Effector memory CD8-positive, alpha-beta T cell (primary cell): ENCODE measurements at regions not wholly inside any gene's neighbourhood (a gene's known extent, or its start where the extent isn't known, plus 50 kb on each side); places are given as distances from the start of the nearest gene placed in this dataset.
A peak's percentile ranks its signal among the peaks of the same experiment; 100 is the strongest.

Experiments
- ATAC-seq: fragments of 150-1000 bp; cut with Tn5 transposase; replicated peaks from 2 replicates; pipeline ENCODE4 v1.10.0; 2021; ENCODE audit warnings: mild to moderate bottlenecking, moderate library complexity
- DNase-seq, 3 experiments: peaks; one replicate each; pipeline ENCODE4 v3.0.0; 2021
- H3K27ac Mint-ChIP-seq, 2 donors: one replicate each; pipeline ENCODE4 v1.8.0; 2022; ENCODE audit warnings: mild to moderate bottlenecking in 2 of 2, mixed read lengths in 2 of 2, moderate library complexity in 2 of 2
- H3K27me3 Mint-ChIP-seq, 2 donors: one replicate each; pipeline ENCODE4 v1.8.0; 2022; ENCODE audit warnings: mixed read lengths in 2 of 2
- H3K36me3 Mint-ChIP-seq: one replicate; pipeline ENCODE4 v1.8.0; 2022; ENCODE audit warnings: mild to moderate bottlenecking, moderate library complexity, mixed read lengths; ENCODE audit not compliant: insufficient read depth
- H3K4me1 Mint-ChIP-seq, 2 donors: one replicate each; pipeline ENCODE4 v1.8.0; 2022; ENCODE audit warnings: low read depth in 2 of 2, mixed read lengths in 2 of 2
- H3K4me3 Mint-ChIP-seq, 2 donors: one replicate each; pipeline ENCODE4 v1.8.0; 2022; ENCODE audit warnings: mild to moderate bottlenecking in 2 of 2, mixed read lengths in 2 of 2, moderate library complexity in 2 of 2
- H3K9me3 Mint-ChIP-seq, 2 donors: one replicate each; pipeline ENCODE4 v1.8.0; 2022; ENCODE audit warnings: mixed read lengths in 2 of 2

DNA sequence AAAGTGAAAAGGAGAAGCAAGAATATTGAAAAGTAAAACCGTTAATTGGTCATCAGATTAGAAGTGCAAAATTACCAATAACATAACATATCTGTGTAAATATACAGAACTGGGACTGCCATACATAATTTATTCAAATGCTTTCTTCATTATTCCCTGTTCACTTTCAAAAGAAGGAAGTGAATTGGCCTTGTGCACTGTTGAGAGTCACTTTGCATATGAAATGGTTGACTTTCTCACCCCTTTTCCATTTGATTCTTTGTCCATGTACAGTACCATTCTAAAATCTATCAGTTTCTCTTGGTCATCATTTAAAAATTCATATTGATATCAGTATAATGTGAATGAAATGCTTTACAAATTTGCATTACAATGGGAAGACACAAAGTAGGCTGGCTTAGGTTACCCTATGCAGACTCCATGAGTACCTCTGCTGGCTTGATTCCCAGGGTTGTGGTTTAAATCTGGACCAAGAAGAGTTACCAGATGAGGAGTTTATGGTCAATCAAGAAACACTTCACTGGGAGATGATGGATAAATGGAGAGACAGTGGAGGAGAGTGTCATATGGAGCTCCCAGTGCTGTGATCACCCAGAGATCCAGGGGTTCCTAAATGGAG is 210.9 kb upstream of the TOPAZ1 start:
- Mint-ChIP-seq H3K36me3 (no peaks in the 10 kb centered on the region), H3K9me3 (no peaks in the 10 kb centered on the region), H3K4me1 (no peaks in the 10 kb centered on the region), H3K4me3 (no peak overlapping the region), H3K27ac (no peak overlapping the region), H3K27me3 (peaks cover 48 to 78% of the 10 kb centered on the region in 2 donors)
- DNase-seq (no peak), ATAC-seq (no peak)

DNA sequence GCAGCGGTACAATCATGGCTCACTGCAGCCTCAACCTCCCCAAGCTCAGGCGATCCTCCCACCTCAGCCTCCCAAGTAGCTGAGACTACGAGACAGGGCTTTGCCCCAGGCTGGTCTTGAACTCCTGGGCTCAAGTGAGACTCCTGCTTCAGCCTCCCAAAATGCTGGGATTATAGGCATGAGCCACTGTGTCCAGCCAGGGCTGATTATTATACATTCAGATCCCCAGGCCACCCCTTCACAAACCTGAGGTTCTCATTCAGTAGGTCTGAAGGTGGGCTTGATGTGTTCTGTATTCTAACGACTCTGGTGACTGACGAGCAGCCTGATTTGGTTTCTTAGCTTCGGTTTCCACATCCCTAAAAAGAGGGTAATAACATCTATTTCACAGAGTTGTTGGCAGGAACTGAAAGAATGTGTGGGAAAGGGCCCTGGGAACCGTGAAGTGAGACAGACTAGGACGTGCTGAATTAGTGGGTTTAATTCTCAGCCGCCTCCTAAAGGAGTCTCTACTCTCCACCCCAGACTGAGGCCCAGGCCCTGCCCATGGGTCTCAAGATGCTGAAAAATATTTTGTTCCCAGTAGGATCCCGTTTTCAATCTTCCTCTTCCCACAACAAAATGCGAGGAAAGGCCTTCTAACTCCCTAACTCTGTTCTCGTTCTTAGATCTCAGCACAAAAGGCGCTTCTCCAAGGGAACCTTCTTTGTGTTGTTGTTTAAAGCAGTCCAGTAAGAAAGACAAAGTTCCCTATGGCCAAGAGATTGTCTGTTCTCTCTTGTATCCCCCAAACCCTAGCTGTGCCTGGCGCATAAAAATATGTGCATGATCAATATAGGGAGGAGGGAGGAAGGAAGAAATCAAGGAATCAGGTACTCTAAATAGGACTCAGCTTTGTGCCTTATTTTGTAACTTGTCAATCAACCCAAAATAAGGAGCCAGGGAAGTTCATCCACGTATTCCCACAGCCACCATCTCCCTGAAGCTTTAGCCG is 210.0 kb upstream of the TOPAZ1 start:
- Mint-ChIP-seq H3K27ac (no peak overlapping the region), H3K4me1 (no peaks in the 10 kb centered on the region), H3K36me3 (no peaks in the 10 kb centered on the region), H3K4me3 (no peak overlapping the region), H3K9me3 (no peaks in the 10 kb centered on the region), H3K27me3 (peaks cover 48 to 69% of the 10 kb centered on the region in 2 donors)
- DNase-seq (no peak), ATAC-seq (no peak)

DNA sequence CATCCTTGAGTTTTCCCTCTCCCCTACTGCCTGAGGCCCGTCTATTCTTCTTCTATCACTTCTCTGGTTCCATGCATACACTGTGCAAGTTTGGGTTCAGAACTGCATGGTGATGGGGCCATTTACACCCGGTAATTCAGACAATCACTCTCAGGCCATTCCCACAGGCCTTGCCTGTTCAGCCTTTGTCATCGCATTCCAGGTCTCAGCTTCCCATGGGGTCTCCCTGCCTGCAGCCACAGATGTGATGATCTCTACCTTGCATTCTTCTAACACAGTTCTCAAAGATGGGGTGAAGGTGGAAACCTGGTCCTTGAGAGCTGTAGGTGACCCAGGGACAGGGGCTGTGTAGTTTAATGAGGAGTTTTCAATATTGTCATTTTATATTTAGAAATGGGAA is 209.2 kb upstream of the TOPAZ1 start:
- no peak for ATAC-seq
- Mint-ChIP-seq H3K4me3 (no peak overlapping the region), H3K27me3 (peaks cover 44 to 69% of the 10 kb centered on the region in 2 donors), H3K36me3 (no peaks in the 10 kb centered on the region), H3K9me3 (no peaks in the 10 kb centered on the region), H3K27ac (no peak overlapping the region), H3K4me1 (no peaks in the 10 kb centered on the region)
- DNase-seq: no peak

DNA sequence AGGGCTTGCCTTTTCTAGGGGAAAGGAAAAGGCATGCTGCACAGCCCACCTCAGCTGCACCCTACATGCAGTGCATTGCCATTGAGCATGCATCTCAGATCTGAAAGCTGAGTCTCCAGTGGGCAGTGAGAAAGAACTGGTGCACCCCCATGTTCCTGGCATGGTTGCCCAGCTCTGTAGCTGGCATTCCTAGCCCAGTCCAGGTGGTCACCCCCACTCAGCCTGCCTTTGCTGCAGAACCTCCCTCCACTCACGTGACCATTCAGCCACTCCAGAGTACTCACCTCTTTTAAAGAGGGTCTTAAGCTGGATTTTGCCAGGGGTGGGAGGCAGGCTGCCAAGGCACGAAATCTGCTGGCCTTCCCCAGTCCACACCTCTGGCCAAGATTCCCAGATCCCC is 208.6 kb upstream of the TOPAZ1 start:
- no peak for ATAC-seq
- no peaks in the 10 kb centered on the region for H3K36me3 Mint-ChIP-seq

DNA sequence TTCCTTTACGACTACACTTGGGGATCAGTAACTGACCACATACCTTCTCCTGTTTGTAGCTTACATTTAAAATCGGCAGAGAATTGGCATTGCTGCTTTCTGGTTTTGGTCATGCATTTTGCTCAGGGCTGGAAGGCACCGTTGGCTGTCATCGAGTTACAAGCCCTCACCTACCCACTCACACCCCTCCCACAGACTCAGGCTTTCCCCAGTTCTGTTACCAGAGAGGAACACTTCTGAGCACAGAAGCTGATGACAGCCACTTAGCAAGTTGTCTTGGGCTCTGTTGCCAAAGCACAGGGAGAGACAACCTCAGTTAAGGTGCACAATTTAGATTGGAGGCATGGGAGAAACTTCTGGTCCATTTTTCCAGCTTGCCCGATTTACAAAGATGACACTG is 204.8 kb upstream of the TOPAZ1 start:
- ATAC-seq: no peak
- no peak overlapping the region for H3K27ac Mint-ChIP-seq
- H3K9me3 Mint-ChIP-seq: no peaks in the 10 kb centered on the region
- no peaks in the 10 kb centered on the region for H3K4me1 Mint-ChIP-seq
- no peak overlapping the region for H3K4me3 Mint-ChIP-seq
- no peaks in the 10 kb centered on the region for H3K36me3 Mint-ChIP-seq
- H3K27me3 Mint-ChIP-seq: peaks cover 49 to 73% of the 10 kb centered on the region in 2 donors
- no peak for DNase-seq

More for the DNA sequence above, 208.6 kb upstream of the TOPAZ1 start:
- Mint-ChIP-seq H3K9me3 (no peaks in the 10 kb centered on the region), H3K4me3 (no peak overlapping the region), H3K27ac (no peak overlapping the region), H3K4me1 (no peaks in the 10 kb centered on the region), H3K27me3 (peaks cover 41 to 69% of the 10 kb centered on the region in 2 donors)
- DNase-seq: no peak

DNA sequence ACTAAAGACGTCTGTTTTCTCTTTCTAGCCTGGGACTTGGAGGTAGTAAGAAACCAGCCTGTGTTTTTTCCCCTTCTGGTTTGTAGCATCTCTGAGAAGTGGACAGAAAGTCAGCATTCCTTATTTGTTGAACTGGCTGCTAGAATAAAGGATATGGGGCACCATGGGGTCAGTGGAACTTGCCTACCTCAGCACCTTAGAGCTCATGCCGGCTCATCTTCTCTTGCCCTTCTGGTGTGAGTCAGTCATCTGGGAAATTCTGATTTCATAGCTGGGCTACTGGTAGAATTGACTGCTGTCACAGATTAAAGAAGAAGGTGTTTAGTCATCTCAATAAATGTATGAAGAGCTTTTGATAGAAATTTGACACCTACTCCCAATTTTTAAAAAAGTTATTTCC is 202.7 kb upstream of the TOPAZ1 start:
- no peaks in the 10 kb centered on the region for H3K4me1 Mint-ChIP-seq
- no peak overlapping the region for H3K27ac Mint-ChIP-seq
- no peaks in the 10 kb centered on the region for H3K36me3 Mint-ChIP-seq
- no peaks in the 10 kb centered on the region for H3K9me3 Mint-ChIP-seq
- ATAC-seq: no peak
- no peak overlapping the region for H3K4me3 Mint-ChIP-seq
- peaks cover 33 to 58% of the 10 kb centered on the region in 2 donors for H3K27me3 Mint-ChIP-seq
- DNase-seq: no peak

DNA sequence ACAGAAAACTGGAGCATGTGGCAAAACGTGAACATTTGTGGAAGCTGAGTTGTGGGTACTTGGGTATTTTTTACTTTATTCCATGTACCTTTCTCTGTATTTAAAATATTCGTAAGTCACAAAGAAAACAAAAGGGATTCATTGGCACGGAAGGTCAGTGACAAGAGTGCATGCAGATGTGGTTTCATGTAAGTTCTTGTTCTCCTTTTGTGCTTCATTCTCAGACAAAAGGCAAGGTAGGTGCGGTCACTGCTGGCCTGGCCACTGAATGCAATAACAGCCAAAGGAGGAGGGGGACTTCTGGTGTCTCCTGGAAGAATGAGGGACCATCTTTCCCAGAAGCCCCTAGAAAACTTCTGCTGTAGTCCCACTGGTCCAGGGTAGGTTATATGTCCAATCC is 200.0 kb upstream of the TOPAZ1 start:
- Mint-ChIP-seq H3K27me3 (peaks cover 39 to 62% of the 10 kb centered on the region in 2 donors), H3K9me3 (no peaks in the 10 kb centered on the region), H3K4me3 (no peak overlapping the region), H3K36me3 (no peaks in the 10 kb centered on the region), H3K4me1 (no peaks in the 10 kb centered on the region), H3K27ac (no peak overlapping the region)
- ATAC-seq (no peak), DNase-seq (no peak)

DNA sequence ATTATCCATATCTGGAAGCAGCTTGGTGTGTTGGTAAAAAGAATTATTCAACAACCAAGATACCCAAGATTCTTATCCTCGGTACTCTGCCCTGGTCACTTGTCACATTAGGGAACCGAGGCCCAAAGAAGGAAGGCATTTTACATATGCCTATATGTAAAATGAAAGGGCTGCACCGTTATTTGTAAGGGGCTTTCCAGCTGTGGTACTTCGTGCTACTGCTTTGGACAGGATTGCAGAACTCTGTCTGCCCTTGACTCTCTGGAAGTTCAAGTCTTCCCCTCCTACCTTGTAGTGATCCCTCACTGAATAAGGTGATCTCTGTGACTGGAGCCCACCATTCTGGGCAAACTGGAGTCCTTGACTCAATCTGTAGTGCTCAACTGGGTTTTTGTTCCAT is 198.9 kb upstream of the TOPAZ1 start:
- Mint-ChIP-seq H3K9me3 (no peaks in the 10 kb centered on the region), H3K4me3 (no peak overlapping the region), H3K27me3 (peaks cover 44 to 62% of the 10 kb centered on the region in 2 donors), H3K27ac (no peak overlapping the region), H3K36me3 (no peaks in the 10 kb centered on the region), H3K4me1 (no peaks in the 10 kb centered on the region)
- no peak for ATAC-seq
- DNase-seq: no peak

DNA sequence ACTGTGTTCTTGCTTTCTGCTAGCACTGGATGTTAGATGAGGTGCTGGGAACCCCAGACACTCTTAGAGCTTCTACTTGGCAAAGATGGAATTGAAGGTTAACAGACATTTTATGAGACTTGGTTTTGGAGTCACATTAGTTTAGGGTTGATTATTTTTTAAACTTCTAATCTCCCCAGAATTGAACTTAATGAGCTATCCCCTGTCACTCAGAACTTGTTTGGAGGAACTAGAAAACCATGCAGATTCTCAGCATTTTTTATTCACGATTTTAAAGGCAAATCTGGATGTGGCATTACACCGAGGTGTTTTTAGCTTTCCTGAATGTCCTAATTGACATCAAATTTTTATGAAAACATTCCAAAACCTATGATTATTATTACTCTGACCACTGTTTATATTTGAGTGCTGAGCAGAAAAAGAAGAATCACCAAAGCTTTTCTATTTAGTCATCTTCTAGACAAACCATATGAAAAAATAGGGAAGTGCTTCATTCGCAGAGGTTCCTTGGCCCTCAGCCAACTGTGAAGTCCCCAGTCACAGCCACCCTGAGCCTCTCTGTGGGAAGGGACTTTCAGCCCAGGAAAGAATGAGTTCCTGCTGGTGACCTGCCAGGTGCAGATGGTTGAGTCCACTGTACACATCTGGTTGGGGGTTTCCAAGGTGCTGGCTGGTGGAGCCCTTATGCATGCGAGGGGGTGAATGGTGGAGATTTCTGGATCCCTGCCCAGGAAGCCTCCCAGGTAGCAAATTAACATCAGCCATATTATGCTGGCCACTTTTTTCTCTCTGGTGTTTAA is 196.0 kb upstream of the TOPAZ1 start:
- Mint-ChIP-seq H3K4me1 (no peaks in the 10 kb centered on the region), H3K36me3 (no peaks in the 10 kb centered on the region), H3K9me3 (no peaks in the 10 kb centered on the region), H3K27me3 (peaks cover 40 to 68% of the 10 kb centered on the region in 2 donors), H3K4me3 (no peak overlapping the region), H3K27ac (no peak overlapping the region)
- DNase-seq (no peak), ATAC-seq (peak; percentile 39)

DNA sequence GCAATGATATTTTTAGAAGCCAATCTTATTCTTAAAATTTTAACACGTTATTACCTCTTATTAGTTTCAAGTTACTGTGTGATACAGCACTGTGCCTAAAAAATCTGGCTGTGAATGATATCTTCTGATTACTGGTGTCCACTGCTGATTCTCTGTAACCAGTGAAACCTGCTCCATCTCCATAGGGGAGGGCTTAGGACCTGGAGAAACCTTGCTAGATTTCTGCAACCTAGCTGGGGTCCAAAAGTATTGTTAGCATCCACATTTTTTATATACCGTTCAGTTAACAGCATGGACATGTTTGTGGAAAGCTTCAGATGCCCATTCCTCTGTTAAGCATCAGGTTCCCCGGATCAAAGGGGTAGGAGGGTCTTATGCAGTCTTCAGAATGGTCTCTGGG is 193.9 kb upstream of the TOPAZ1 start:
- Mint-ChIP-seq H3K27ac (no peak overlapping the region), H3K9me3 (no peaks in the 10 kb centered on the region), H3K4me1 (no peaks in the 10 kb centered on the region), H3K36me3 (no peaks in the 10 kb centered on the region), H3K4me3 (no peak overlapping the region), H3K27me3 (peaks cover 58 to 66% of the 10 kb centered on the region in 2 donors)
- no peak for DNase-seq
- no peak for ATAC-seq

DNA sequence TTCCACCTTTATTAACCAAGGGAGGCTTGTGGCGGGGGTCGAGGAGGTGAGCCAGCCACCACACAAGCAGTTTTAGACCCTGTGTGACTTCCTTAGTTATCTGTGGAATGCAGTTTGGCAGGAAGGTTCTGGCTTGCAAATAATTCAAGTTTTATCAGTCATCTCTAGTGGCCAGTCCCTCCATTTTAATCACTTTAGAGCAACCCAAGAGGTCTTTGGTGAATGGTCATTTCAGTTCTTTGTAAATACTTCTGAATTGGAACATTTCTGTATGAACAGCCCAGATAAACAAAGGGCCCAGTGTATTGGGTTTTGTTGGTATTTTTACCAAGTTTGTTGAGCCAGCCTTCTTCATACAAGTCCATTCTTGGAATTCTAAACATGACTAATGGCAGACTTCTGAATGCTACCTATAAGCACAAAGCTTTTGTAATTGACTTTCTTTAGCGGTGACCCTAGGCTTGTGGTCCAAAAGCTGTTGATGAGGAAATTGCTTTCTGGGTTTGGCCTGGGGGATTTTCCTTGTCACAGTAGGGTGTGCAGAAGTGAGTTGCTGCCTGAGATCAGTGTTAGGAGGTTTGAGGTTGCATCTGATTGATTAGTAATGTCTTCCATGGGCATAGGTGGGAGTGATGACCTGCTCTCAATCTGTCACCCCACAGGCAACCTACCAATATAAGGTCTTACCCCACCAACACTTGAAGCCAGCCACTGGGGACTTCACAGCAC is 193.3 kb upstream of the TOPAZ1 start:
- H3K4me1 Mint-ChIP-seq: no peaks in the 10 kb centered on the region
- no peak for DNase-seq
- no peaks in the 10 kb centered on the region for H3K9me3 Mint-ChIP-seq
- peaks cover 58 to 70% of the 10 kb centered on the region in 2 donors for H3K27me3 Mint-ChIP-seq
- H3K27ac Mint-ChIP-seq: no peak overlapping the region
- no peak overlapping the region for H3K4me3 Mint-ChIP-seq
- no peaks in the 10 kb centered on the region for H3K36me3 Mint-ChIP-seq
- ATAC-seq: no peak

DNA sequence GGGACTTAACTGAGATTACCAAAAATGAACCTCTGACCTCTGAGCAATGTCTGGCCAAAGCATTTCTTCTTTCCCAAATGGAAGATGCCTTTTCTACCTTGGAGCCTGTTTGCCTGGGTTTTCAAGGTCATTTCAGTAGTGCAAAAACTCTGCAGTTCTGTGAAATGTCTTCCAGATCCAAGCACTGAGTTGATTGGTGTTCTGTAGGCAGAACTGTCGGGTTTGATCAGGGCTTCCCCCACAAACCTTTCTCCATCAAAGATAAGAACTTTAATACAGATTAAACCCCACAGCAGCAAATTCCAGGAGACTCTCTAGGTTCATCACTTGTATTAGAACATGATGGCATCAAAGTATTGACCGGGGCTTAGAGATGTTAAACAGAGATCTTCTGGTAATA is 192.7 kb upstream of the TOPAZ1 start:
- Mint-ChIP-seq H3K9me3 (no peaks in the 10 kb centered on the region), H3K36me3 (no peaks in the 10 kb centered on the region), H3K27me3 (peaks cover 62 to 76% of the 10 kb centered on the region in 2 donors), H3K27ac (no peak overlapping the region), H3K4me3 (no peak overlapping the region), H3K4me1 (no peaks in the 10 kb centered on the region)
- no peak for DNase-seq
- ATAC-seq: no peak

DNA sequence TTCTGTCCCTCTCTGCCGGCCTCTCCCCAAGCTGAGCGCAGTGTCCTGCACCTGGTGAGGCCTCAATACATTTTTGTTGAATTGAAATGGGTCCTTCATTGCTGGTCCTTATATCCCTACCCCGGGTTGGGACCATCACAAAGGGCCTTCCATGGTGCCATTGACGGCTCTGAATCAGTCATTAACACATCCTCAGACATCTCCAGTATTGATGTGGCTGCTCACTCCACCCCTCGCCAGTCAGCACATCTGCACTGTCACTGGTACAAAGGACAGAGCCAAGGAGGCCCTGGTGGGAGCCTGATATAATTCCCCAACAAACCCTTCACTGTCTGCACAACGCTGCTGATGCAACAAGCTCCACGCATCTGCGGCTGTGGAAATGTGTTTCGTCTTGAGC is 191.6 kb upstream of the TOPAZ1 start:
- Mint-ChIP-seq H3K27ac (no peak overlapping the region), H3K4me1 (no peaks in the 10 kb centered on the region), H3K36me3 (no peaks in the 10 kb centered on the region), H3K27me3 (peaks cover 65 to 77% of the 10 kb centered on the region in 2 donors), H3K4me3 (no peak overlapping the region), H3K9me3 (no peaks in the 10 kb centered on the region)
- DNase-seq (no peak), ATAC-seq (no peak)
